ENCODE measurements at regions not wholly inside any gene's neighbourhood (a gene's known extent, or its start where the extent isn't known, plus 50 kb on each side); places are given as distances from the start of the nearest gene placed in this dataset.

DNA sequence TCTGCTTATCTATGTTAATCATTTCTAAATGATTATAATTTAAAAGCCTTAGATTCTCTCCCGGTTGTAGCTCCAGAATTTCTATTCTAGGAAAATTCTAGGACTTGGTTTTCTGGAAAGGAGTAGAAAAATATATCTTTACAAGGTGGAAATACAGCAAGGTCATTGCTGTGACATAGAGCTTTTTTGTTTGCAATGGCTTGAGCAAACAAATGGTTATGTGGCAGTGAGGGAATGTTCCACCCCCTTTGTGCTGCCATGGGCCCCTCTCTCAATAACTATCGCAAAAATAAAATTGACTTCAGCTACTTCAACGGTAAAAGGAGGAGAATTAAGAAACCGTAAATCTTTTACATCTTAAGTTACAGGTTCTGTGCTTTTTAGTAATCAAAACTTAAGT, 517.1 kb downstream of the EPHA3 start:
- Histone ChIP-seq H3K36me3 (replicated peaks in 1 of 2; ENCODE audit: control insufficient read depth in 1 of 2, insufficient read depth in 2 of 2, low read length in 2 of 2) (no peaks in the 10 kb centered on the region), H3K4me1 (ENCODE audit: control insufficient read depth in 1 of 2, insufficient read depth in 2 of 2, low read length in 2 of 2) (no peaks in the 10 kb centered on the region), H3K79me2 (ENCODE audit: insufficient read depth, low read length) (no peaks in the 10 kb centered on the region), H3K27ac (ENCODE audit: low read depth in 1 of 2, low read length in 2 of 2) (no peak overlapping the region), H3K4me3 (replicated peaks in 1 of 3; ENCODE audit: low read depth in 2 of 3, low read length in 3 of 3) (no peak overlapping the region), H3K9me3 (replicated peaks in 1 of 2; ENCODE audit: control insufficient read depth in 1 of 2, insufficient read depth in 1 of 2, low read length in 2 of 2) (peaks cover 0 to 3% of the 10 kb centered on the region in 2 donors), H3K4me2 (replicated peaks; ENCODE audit: extremely low read depth, low read length, poor library complexity, severe bottlenecking) (no peak overlapping the region), H3K9ac (ENCODE audit: insufficient read depth, low read length, poor library complexity, severe bottlenecking) (no peak overlapping the region), H3K27me3 (ENCODE audit: control insufficient read depth in 2 of 2, insufficient read depth in 2 of 2, low read length in 2 of 2) (no peaks in the 10 kb centered on the region), H4K20me1 (ENCODE audit: insufficient read depth, low read length) (no peaks in the 10 kb centered on the region), H2AFZ (ENCODE audit: insufficient read depth, low read depth, low read length, poor library complexity, severe bottlenecking) (no peak overlapping the region)
- Mint-ChIP-seq H3K27me3 (ENCODE audit: low read depth in 3 of 3) (no peaks in the 10 kb centered on the region), H3K36me3 (no peaks in the 10 kb centered on the region), H3K4me3 (no peak overlapping the region), H3K9me3 (peaks cover 0 to 5% (median 0%) of the 10 kb centered on the region in 7 donors), H3K27ac (no peak overlapping the region), H3K4me1 (no peaks in the 10 kb centered on the region)
- DNase-seq = no peak
- WGBS (ENCODE audit: insufficient coverage) = no CpG with 5 or more reads among the region's 4 CpGs
- intact Hi-C loops (cut with micrococcal nuclease) = no loop called here
- TF ChIP-seq, protein P1, sequence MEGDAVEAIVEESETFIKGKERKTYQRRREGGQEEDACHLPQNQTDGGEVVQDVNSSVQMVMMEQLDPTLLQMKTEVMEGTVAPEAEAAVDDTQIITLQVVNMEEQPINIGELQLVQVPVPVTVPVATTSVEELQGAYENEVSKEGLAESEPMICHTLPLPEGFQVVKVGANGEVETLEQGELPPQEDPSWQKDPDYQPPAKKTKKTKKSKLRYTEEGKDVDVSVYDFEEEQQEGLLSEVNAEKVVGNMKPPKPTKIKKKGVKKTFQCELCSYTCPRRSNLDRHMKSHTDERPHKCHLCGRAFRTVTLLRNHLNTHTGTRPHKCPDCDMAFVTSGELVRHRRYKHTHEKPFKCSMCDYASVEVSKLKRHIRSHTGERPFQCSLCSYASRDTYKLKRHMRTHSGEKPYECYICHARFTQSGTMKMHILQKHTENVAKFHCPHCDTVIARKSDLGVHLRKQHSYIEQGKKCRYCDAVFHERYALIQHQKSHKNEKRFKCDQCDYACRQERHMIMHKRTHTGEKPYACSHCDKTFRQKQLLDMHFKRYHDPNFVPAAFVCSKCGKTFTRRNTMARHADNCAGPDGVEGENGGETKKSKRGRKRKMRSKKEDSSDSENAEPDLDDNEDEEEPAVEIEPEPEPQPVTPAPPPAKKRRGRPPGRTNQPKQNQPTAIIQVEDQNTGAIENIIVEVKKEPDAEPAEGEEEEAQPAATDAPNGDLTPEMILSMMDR (IDR thresholded peaks at IDR 0.05) = no peak

GRCh38 chr3:89625945-89626344, 518.5 kb downstream of the EPHA3 start:
- H3K9me3 ChIP-seq (replicated peaks in 1 of 2; ENCODE audit: control insufficient read depth in 1 of 2, insufficient read depth in 1 of 2, low read length in 2 of 2) = peaks cover 0 to 5% of the 10 kb centered on the region in 2 donors
- WGBS (ENCODE audit: insufficient coverage) = 80% methylated on average over 1 of the region's 2 CpGs
- no peaks in the 10 kb centered on the region for H3K4me1 Mint-ChIP-seq

More at GRCh38 chr3:89625945-89626344, 518.5 kb downstream of the EPHA3 start:
- Histone ChIP-seq H4K20me1 (ENCODE audit: insufficient read depth, low read length) (no peaks in the 10 kb centered on the region), H3K79me2 (ENCODE audit: insufficient read depth, low read length) (no peaks in the 10 kb centered on the region), H3K4me1 (ENCODE audit: control insufficient read depth in 1 of 2, insufficient read depth in 2 of 2, low read length in 2 of 2) (no peaks in the 10 kb centered on the region), H3K27me3 (ENCODE audit: control insufficient read depth in 2 of 2, insufficient read depth in 2 of 2, low read length in 2 of 2) (no peaks in the 10 kb centered on the region), H3K4me3 (replicated peaks in 1 of 3; ENCODE audit: low read depth in 2 of 3, low read length in 3 of 3) (no peak overlapping the region), H3K9ac (ENCODE audit: insufficient read depth, low read length, poor library complexity, severe bottlenecking) (no peak overlapping the region), H3K4me2 (replicated peaks; ENCODE audit: extremely low read depth, low read length, poor library complexity, severe bottlenecking) (no peak overlapping the region), H2AFZ (ENCODE audit: insufficient read depth, low read depth, low read length, poor library complexity, severe bottlenecking) (no peak overlapping the region), H3K36me3 (replicated peaks in 1 of 2; ENCODE audit: control insufficient read depth in 1 of 2, insufficient read depth in 2 of 2, low read length in 2 of 2) (no peaks in the 10 kb centered on the region), H3K27ac (ENCODE audit: low read depth in 1 of 2, low read length in 2 of 2) (no peak overlapping the region)
- DNase-seq = no peak
- Mint-ChIP-seq H3K4me3 (no peak overlapping the region), H3K9me3 (peaks cover 0 to 5% (median 0%) of the 10 kb centered on the region in 7 donors), H3K36me3 (no peaks in the 10 kb centered on the region), H3K27me3 (ENCODE audit: low read depth in 3 of 3) (no peaks in the 10 kb centered on the region), H3K27ac (no peak overlapping the region)
- TF ChIP-seq, protein P1 (IDR thresholded peaks at IDR 0.05) = no peak
- intact Hi-C loops (cut with micrococcal nuclease) = no loop called here
